Transverse colon (tissue), 4 donors: ENCODE measurements at regions not wholly inside any gene's neighbourhood (a gene's known extent, or its start where the extent isn't known, plus 50 kb on each side); places are given as distances from the start of the nearest gene placed in this dataset.

ENCODE experiments used
- EP300 ChIP-seq: sonication (generic); formaldehyde crosslinking; IDR thresholded peaks from one replicate; pipeline ENCODE4 v1.6.1; 2017; ENCODE audit warnings: antibody characterized with exemption, low read depth
- POLR2AphosphoS5 ChIP-seq, 3 donors: sonication (generic); formaldehyde crosslinking; IDR thresholded peaks; one replicate each; pipeline ENCODE4 v1.6.1; 2016; ENCODE audit warnings: antibody characterized with exemption in 3 of 3
- TF ChIP-seq, protein P1 (sequence below), 5 experiments: fragments of 200-600 bp in 3 of 5; fragments of 450-650 bp in 2 of 5; sonication (generic) in 3 of 5; IDR thresholded peaks; 1 replicate in 2 of 5; 2 replicates in 3 of 5; pipeline ENCODE4 v1.5.1; 2016 to 2017; ENCODE audit warnings: antibody characterized with exemption in 5 of 5, inconsistent platforms in 3 of 5, mild to moderate bottlenecking in 2 of 5, moderate library complexity in 1 of 5

GRCh38 chr2:120554625-120555032, 181.0 kb upstream of the GLI2 start:
- TF ChIP-seq EP300 = no peak
- TF ChIP-seq POLR2AphosphoS5 (IDR thresholded peaks at IDR 0.05) = no peak
- TF ChIP-seq, protein P1, sequence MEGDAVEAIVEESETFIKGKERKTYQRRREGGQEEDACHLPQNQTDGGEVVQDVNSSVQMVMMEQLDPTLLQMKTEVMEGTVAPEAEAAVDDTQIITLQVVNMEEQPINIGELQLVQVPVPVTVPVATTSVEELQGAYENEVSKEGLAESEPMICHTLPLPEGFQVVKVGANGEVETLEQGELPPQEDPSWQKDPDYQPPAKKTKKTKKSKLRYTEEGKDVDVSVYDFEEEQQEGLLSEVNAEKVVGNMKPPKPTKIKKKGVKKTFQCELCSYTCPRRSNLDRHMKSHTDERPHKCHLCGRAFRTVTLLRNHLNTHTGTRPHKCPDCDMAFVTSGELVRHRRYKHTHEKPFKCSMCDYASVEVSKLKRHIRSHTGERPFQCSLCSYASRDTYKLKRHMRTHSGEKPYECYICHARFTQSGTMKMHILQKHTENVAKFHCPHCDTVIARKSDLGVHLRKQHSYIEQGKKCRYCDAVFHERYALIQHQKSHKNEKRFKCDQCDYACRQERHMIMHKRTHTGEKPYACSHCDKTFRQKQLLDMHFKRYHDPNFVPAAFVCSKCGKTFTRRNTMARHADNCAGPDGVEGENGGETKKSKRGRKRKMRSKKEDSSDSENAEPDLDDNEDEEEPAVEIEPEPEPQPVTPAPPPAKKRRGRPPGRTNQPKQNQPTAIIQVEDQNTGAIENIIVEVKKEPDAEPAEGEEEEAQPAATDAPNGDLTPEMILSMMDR (IDR thresholded peaks at IDR 0.05) = no peak
